ENCODE measurements at regions not wholly inside any gene's neighbourhood (a gene's known extent, or its start where the extent isn't known, plus 50 kb on each side); places are given as distances from the start of the nearest gene placed in this dataset.

GRCh38 chr5:2251751-2252150 is 369.0 kb upstream of the IRX4 start:
- TF ChIP-seq EP300 (IDR thresholded peaks at IDR 0.05; ENCODE audit: borderline replicate concordance in 1 of 2, low read depth in 2 of 2, low read length in 2 of 2) (no peak), PHF8 (conservative IDR thresholded peaks at IDR 0.05; ENCODE audit: low read depth, low read length) (no peak), CHD1 (IDR thresholded peaks at IDR 0.05; ENCODE audit: low read depth, low read length) (no peak), CTBP2 (IDR thresholded peaks at IDR 0.05; ENCODE audit: borderline replicate concordance, insufficient read depth, insufficient read length, low read length) (no peak), RXRA (IDR thresholded peaks at IDR 0.05; ENCODE audit: insufficient read depth, low read depth, low read length) (no peak), KDM1A (IDR thresholded peaks at IDR 0.05; ENCODE audit: borderline replicate concordance, low read length) (no peak), JUN (IDR thresholded peaks at IDR 0.05; ENCODE audit: low read depth, low read length) (no peak)
- TF ChIP-seq, protein P1, sequence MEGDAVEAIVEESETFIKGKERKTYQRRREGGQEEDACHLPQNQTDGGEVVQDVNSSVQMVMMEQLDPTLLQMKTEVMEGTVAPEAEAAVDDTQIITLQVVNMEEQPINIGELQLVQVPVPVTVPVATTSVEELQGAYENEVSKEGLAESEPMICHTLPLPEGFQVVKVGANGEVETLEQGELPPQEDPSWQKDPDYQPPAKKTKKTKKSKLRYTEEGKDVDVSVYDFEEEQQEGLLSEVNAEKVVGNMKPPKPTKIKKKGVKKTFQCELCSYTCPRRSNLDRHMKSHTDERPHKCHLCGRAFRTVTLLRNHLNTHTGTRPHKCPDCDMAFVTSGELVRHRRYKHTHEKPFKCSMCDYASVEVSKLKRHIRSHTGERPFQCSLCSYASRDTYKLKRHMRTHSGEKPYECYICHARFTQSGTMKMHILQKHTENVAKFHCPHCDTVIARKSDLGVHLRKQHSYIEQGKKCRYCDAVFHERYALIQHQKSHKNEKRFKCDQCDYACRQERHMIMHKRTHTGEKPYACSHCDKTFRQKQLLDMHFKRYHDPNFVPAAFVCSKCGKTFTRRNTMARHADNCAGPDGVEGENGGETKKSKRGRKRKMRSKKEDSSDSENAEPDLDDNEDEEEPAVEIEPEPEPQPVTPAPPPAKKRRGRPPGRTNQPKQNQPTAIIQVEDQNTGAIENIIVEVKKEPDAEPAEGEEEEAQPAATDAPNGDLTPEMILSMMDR (IDR thresholded peaks at IDR 0.05; ENCODE audit: control extremely low read depth in 1 of 3, insufficient read depth in 1 of 3, low read depth in 1 of 3, low read length in 3 of 3) = no peak

All from H1 (cell line).